HG03095 (cell line): ENCODE measurements at regions not wholly inside any gene's neighbourhood (a gene's known extent, or its start where the extent isn't known, plus 50 kb on each side); places are given as distances from the start of the nearest gene placed in this dataset.

Experiments
- ATAC-seq: cut with Tn5 transposase; IDR thresholded peaks from one replicate; pipeline ENCODE4 v1.9.1; 2021; ENCODE audit warnings: moderate library complexity; ENCODE audit not compliant: unreplicated experiment

DNA sequence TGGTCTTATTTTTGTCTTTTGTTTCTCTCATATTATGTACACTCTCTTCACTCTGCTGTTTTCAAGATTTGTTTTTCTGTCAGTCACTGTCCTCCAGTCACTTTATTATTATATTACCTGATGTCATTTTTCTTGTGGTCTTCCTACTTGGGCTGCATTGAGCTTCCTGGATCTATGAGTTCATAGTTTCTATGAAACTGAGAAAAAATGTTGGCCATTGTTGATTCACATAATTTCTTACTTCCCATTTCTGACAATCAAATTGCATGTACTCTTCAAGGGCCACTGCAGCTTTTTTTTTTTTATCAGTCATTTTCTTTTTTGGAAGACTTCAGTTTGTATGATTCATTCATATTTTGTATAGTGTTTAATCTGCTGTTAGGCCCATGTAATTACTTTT, 1180.6 kb upstream of the GBE1 start:
- ATAC-seq, result no peak

DNA sequence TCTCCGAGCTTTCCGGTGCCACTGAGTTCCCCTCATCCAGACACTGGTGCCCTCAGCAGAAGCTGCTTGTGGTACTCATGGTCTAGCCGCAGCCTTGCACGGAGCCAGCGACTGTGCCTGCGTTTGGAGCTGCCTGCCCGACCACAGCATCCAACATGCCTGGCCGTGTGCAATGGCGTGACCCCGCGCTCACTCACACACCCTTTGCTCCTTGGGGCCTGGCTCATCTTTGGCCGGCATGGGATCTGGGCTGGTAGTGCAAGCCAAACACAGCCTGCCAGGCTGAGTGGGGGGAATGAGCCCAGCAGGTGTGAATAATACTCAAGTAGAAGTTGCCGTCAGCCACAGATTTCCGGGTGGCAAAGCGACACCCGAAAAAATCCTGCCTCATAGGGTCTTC, 1178.7 kb upstream of the GBE1 start:
- ATAC-seq, result no peak

DNA sequence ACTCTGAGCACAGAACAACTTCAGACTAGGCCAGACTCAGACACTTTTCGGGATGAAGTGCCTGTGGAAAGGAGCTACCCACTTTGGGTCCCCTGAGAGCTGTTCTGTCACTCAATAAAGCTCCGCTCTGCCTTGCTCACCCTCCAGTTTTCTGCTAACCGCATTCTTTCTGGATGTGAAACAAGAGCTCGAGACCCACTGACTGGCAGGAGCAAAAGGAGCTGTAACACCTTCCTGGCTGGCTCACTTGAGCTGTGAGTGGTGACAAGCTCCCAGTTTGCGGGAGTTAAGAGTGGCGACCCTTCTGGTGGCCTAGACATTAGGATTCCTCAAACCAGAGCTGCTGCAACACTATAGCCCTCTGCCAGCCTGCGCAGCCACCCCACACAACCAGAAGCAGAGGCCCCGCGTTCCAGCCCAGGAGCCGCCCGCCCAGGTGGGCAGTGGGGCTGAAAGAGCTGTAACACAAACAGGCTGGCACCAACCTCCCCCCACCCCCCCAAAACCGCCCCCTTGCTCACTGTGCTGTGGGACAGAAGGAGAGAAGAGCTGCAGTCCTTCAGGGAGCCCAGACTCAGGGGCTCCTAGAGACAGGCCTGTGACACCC, 1178.1 kb upstream of the GBE1 start:
- ATAC-seq, result no peak

DNA sequence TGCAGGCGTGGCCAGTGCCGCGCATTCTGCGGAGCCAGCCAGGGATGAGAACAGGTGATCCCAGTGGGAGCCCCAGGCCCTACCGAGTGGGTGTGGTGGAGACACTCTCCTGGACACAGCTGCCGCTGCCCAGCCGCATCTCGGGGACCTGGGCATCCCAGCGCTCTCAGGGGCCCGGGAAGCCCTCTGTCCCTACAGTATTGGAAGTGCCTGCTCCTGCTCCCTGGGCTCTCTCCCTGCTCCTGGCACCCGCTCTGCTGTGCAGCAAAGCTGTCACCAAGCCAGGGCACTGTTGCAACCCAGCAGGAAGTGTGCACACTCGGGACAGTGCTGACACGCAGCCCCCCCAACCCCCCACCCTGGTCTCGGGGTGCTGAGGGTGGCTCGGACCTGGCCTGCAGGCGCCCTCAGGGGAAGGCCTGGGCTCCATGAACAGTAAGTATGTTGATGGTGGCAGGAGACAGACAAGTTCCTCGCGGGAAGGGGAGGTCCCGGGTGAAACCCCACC, 1177.4 kb upstream of the GBE1 start:
- no peak for ATAC-seq

DNA sequence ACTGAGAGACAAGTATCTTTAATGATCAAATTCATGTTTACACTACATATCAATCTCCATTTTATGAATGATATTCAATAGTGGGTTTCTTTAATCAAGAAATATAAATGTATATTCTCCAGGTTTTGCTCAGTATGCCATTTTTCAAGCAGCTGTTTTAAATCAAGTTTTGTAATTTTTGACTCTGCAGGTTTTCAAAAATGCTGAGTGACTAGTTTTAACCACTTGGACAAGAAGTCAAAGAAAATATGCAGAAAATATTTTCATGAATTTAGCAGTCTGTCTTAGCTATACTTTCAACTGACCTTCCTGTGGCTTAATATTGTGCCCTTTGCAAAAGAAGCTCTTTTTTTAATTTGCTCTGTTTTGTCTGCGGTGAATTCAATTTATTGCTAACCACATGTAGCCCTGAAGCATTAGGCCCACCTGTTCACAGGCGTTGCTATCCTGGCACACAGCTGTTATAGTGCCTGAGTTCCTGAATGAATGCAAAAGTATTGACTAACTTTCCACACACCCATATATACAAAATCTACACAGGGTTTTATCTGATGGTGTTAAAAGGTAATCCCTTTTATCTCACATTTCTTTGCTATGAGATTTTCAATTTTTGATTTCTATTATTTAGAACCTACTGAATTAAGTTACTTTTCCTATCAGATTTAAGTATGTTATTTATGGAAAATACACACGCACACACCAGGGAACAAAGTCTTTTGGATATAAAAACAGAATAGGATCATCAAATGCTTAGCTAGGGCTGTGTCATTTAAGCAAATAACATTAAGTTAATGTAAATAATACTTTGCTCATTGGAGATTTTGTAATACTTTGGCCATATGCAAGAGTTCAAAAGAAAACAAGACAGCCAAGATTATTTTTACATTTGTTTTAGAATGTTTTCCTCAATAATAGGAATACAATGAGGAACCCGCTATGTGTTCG, 1166.1 kb upstream of the GBE1 start:
- no peak for ATAC-seq

DNA sequence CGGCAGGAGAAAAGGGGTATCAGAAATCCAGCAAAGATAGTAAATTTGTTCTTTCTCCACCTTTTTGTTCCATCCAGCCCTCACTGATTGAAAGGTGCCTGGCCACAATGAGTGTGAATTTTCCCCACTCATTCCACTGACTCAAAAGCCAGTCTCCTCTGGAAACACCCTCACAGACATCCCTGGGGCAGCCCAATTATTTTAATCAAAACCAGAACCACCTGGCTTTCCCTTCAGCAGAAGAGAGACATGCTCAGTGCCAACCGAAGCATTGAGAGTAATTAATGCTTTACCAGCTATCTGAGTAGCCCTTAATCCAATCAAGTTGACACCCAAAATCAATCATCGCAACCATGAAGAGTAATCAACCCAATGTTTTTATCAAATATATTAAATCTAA, 1129.6 kb upstream of the GBE1 start:
- ATAC-seq, result no peak

DNA sequence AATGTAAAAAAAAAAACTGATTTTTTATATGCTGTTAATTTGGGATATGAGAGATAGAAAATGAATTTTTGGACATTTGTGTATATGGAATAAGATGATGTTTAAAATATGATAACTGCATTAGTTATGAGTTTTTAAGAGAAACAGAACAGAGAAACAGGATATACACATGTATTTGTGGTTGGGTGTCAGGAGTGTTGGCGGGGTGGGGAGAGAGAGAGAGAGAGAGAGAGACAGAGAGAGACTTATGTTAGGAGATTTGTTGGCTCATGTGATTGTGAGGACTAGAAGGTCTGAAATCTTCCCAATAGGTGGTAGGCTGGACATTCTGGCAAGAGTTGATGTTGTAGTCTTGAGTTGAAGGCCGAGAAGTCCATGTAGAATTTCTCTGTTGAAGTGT, 1121.6 kb upstream of the GBE1 start:
- ATAC-seq, result no peak

DNA sequence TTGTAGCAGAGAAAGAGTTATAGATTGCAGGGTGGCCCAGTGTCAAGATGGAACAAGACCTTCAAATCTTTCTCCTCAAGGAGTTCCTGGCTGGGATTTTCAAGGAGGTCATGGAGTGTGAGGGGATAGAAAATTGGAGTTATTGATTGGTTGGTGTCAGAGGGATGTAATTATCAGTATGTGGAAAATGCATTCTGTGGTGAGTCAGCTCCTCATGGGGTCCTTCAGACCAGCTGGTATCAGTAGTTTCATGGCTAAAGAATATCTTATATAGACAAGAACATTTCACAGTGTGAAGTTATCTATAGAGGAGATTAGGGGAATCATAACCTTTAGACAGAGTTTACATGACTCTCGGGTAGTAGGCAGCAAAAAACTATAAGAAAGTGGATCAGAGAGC, 1114.0 kb upstream of the GBE1 start:
- ATAC-seq, result no peak

DNA sequence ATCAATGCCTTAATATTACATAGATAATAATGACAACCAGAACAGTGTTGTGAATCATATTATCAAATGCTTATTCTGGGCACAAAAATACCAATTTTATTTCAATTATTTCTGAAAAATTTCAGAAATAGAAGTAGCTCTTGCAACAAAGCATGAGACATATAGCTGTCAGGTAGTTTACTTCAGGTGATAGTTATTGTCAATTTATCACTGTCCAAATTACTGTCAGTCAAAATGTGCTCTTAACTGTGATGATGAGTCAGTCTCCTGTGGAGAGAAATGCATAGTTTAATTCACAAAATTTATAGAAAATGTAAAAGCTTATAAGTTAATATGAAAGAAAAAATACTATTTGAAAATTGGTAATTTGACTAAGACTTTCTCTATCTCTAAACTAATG, 1078.4 kb upstream of the GBE1 start:
- ATAC-seq, result no peak

DNA sequence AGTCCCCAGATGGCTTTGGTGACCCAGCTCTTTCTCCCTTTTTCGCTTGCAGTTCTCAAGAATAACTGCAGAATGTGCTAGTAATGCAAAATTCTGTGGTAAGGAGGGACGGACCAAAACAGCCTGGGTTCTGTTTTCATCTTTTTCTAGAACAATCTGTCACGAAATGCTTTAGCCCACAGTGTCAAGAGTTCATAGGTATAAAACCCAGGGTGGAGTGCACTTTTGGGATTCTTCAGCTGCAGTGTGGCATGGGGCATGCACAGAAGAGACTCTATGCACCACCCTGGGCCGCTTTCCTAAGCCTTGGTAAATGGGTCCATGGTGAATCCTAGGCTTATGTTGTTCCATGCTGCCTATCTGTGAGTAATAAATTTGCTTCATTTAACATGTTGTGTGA, 1072.7 kb upstream of the GBE1 start:
- no peak for ATAC-seq

DNA sequence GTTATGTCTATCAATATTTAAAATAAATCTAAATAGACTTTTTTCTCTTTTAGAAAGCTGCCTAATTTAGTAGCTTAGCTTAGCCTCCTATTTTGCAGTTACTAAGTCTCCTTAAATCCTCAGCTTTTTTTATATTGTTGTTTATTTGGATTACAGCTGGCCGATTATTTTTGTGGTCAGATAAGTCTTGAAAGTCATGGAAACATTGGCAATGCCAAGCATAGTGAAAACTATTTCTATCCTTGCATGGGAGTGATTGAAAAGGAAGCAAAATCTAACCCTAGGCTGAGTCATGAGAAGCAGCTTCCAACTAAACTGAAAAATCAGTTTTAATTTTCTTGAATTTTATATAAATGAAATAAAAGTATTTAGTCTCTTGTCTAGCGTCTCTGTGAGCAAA, 1063.0 kb upstream of the GBE1 start:
- ATAC-seq, result no peak

DNA sequence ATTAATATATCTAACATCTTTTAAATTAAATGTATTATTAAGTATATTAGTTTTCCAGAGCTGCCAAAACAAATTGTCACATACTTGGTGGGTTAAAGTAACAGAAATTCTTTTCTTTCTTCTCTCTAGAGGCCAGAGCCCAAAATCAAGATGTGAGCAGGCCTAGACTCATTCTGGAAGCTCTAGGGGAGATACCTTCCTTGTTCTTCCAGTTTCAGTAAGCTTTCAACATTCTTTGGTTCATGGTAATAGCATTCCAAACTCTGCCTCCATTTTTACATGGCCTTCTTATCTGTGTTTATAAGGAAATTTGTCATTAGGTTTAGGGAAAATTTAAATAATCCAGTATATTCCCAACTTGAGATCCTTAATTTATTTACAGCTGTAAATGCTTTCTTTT, 1054.6 kb upstream of the GBE1 start:
- no peak for ATAC-seq

DNA sequence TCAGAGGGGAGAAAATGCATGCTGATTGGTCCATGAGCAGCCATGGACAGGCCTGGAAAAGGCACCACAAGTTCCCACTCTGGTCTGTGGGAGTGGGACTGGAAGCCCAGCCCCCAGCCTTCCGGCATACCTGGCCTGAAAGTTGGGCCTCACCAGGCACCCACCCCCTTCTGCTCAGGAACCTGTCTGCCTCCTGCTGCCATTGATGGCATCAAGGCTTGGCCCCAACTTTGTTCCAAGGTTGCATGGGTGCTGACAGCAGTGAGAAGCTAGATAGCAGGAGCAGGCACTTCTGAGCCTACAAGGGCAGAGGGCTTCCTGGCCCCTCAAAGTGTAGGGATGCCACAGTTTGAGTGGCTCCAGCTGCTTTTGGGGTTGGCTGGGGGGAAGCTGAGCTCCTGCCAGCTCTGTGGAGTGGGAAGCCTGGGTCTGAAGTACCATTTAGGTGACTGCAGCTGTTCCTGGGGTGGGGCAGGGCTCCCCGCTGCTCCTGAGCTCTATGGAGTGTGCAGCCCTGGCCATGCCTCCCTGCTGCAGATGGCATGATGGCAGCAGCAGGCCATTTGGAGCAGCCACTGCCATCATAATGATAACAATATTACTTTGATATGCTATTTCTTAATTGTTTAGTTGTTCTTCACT, 1054.1 kb upstream of the GBE1 start:
- ATAC-seq, result no peak

DNA sequence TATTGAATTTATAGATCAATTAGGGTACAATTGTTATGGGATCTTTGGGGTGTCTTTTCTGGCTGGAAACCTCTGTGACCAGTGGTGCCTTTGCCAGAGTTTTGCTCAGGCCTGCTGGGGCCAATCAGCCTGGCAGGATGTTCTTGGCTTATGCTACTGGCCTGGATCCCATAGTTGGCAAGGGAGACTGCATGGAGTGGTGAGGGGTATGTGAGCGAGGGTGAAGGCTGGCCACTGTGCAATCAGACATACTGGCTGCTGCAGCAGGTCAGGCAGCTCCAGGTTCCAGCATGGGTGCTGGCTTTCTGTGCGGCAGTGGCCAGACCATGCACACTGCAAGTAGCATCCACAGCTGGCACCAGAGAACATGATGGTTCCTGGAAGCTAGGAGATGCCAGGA, 1053.2 kb upstream of the GBE1 start:
- no peak for ATAC-seq

DNA sequence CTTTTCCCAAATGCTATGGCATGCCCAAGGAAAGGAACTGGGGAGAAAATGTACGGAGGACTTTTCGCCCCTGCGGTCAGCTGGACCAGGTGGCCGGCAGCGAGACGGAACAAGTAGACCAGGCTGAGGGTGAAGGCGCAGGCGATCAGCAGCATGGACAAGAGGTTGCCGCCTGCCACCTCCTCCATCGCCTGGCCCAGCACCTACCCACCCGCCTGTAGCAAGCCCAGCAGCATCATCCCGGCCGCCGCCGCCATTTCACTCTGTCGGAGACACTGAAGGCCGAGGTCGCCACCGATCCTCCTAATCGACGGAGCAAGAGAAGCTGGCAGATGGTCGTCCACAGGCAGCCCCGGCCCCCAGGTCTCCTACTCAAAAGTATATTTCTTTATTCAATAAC, 1046.3 kb upstream of the GBE1 start:
- no peak for ATAC-seq

DNA sequence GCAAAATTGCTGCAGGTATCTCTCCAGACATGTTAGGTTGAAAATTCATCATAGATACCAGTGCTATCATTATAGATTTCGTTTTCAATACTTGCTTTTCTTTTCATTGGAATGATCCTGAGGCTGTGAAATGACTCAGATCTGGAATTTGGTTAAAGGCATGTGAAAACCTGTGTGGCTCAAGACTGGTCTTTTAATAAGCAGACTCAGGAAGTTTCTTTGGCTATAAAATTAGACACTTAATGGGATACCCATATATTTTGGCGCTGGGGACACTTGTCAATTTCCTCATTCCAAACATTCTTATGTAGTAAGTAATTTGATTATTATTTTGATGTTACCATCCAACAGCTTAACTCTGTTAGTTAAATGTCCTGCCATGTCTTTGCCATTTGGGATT, 1041.1 kb upstream of the GBE1 start:
- ATAC-seq, result no peak

DNA sequence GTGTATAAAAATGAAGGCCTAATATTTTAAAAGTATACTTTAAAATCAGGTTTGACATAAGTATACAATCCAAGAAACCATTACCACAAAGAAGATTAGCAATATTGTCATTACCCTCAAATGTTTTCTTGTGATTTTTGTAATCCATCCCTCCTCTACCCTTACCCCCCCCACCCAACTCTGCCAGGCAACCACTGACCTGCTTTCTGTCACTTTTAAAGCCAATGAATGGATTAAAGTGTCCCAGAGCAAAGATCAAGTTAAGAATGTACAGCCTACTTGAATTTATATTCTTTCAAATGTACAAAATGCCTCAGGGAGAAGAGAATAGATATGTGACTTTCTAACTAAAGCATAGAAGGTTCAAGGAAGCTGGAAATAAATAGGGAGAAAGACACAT, 1038.8 kb upstream of the GBE1 start:
- no peak for ATAC-seq

DNA sequence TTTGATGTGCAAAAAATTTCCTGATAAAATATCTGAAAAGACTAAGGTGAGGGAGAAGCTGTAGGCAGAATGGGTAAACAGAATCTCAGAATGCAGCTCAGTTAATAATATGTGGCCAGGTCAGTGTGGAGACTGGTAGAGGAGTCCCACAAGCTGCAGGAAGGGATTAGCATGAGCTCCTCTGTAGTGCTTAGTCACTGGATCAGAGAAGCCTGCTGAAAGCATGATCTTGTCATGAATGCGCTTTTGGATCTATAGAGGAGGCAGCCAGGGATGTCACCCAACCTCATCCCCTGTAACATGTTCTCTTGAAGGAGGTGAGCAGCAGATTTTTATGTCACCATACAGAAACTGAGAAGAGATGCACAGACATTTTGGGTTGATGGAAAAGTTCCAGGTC, 1035.3 kb upstream of the GBE1 start:
- ATAC-seq, result no peak

DNA sequence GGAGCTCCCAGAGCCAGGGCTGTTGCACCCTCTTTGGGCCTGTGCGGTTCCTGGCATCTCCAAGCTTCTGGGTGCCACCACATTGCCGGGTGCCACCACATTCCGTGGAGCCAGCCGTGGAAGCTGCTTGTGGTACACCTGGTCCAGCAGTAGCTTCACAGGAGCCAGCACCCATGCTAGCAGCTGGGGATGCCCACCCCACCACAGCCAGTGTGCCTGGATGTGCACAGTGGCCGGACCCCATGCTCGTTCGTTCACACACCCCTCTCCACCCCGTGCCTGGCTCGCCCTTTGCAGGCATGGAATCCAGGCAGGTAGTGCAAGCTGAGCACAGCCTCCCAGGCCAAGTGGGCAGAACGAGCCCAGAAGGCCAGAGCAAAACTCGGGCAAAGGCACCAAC, 1029.8 kb upstream of the GBE1 start:
- no peak for ATAC-seq

DNA sequence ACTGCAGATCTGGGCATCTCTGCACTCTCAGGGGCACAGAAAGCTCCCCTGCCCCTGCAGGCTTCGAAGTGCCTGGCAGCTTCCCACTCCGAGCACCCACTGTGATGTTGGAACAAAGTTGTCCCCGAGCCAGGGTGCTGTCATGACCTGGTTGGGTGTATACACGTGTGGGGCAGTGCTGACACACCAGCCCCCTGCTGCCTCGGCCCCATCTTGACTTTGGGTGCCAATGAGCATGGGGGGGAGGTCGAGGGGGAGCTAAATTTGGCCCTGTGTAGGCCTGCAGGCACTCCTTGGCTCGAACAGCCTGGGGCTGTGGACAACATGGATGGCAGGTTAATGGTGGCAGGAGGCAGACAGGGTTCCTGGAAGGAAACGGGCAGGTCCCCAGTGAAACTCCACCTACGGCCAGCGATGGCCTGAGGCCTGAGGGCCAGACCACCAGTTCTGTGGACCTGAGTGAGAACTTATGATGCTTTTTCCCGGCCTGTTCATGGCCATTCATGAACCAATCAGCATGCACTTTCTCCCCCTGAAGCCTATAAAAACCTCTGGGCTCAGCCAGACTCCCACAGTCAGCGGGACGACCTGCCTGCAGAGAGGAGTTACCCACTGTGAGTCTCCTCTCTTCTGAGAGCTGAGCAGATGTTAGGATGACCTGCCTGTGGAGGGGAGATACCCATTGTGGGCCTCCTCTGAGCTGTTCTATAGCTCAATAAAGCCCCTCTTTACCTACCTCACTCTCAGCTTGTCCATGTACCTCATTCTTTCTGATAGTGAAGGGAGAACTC, 1029.1 kb upstream of the GBE1 start:
- ATAC-seq, result no peak

DNA sequence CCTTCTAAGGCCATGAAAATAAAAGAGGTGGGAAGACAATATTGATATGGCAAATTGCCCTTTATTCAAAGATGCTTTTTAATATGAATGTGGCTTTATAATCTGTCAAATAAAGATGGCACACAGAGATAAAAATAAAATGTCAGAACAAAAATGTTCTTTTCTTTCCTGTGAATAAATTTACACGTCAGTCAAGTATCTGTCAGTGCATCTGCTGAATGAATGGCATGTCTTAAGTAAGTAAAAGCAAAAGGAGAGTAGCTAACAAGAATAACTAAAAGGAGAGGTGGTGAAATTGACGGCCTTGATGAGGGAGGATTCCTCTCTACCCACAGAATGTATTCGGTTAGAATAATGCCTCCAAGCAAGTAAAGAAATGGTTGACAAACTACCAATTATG, 1021.7 kb upstream of the GBE1 start:
- ATAC-seq, result no peak
